ENCODE measurements at regions not wholly inside any gene's neighbourhood (a gene's known extent, or its start where the extent isn't known, plus 50 kb on each side); places are given as distances from the start of the nearest gene placed in this dataset.

- DNase-seq (ENCODE audit: low read depth in 1 of 2, low spot score in 1 of 2), result no peak
- H3K27me3 ChIP-seq (ENCODE audit: insufficient read depth, poor library complexity, severe bottlenecking), result no peaks in the 10 kb centered on the region
- H3K4me3 ChIP-seq (replicated peaks; ENCODE audit: insufficient read depth, low read length), result no peak overlapping the region
- TF ChIP-seq REST (IDR thresholded peaks at IDR 0.05; ENCODE audit: insufficient replicate concordance, low read depth) (no peak), GABPA (IDR thresholded peaks at IDR 0.05; ENCODE audit: low read depth) (no peak), SPI1 (IDR thresholded peaks at IDR 0.05; ENCODE audit: borderline replicate concordance, low read depth) (no peak), CTCF (IDR thresholded peaks at IDR 0.05; ENCODE audit: insufficient read depth, low read length) (no peak), POLR2AphosphoS5 (IDR thresholded peaks at IDR 0.05; ENCODE audit: low read depth) (no peak)
- no peak overlapping the region for H3K27ac ChIP-seq (replicated peaks)
Measured at GRCh38 chr10:3451516-3452172, 279.1 kb upstream of the PITRM1 start.

GRCh38 chr10:3446221-3446620, 273.6 kb upstream of the PITRM1 start:
- Histone ChIP-seq H3K27ac (replicated peaks) (no peak overlapping the region), H3K27me3 (ENCODE audit: insufficient read depth, poor library complexity, severe bottlenecking) (no peaks in the 10 kb centered on the region), H3K4me3 (replicated peaks; ENCODE audit: insufficient read depth, low read length) (no peak overlapping the region)
- DNase-seq (ENCODE audit: low read depth in 1 of 2, low spot score in 1 of 2), result no peak
- TF ChIP-seq CTCF (IDR thresholded peaks at IDR 0.05; ENCODE audit: insufficient read depth, low read length) (no peak), POLR2AphosphoS5 (IDR thresholded peaks at IDR 0.05; ENCODE audit: low read depth) (no peak), REST (IDR thresholded peaks at IDR 0.05; ENCODE audit: insufficient replicate concordance, low read depth) (no peak), SPI1 (IDR thresholded peaks at IDR 0.05; ENCODE audit: borderline replicate concordance, low read depth) (no peak), GABPA (IDR thresholded peaks at IDR 0.05; ENCODE audit: low read depth) (no peak)

- Histone ChIP-seq H3K27ac (replicated peaks) (no peak overlapping the region), H3K27me3 (ENCODE audit: insufficient read depth, poor library complexity, severe bottlenecking) (no peaks in the 10 kb centered on the region), H3K4me3 (replicated peaks; ENCODE audit: insufficient read depth, low read length) (no peak overlapping the region)
- no peak for DNase-seq (ENCODE audit: low read depth in 1 of 2, low spot score in 1 of 2)
- TF ChIP-seq SPI1 (IDR thresholded peaks at IDR 0.05; ENCODE audit: borderline replicate concordance, low read depth), result no peak
- TF ChIP-seq GABPA (IDR thresholded peaks at IDR 0.05; ENCODE audit: low read depth), result no peak
- no peak for TF ChIP-seq POLR2AphosphoS5 (IDR thresholded peaks at IDR 0.05; ENCODE audit: low read depth)
- no peak for TF ChIP-seq REST (IDR thresholded peaks at IDR 0.05; ENCODE audit: insufficient replicate concordance, low read depth)
- no peak for TF ChIP-seq CTCF (IDR thresholded peaks at IDR 0.05; ENCODE audit: insufficient read depth, low read length)
Measured at GRCh38 chr10:3445648-3446047, 273.1 kb upstream of the PITRM1 start.
